ENCODE measurements at regions not wholly inside any gene's neighbourhood (a gene's known extent, or its start where the extent isn't known, plus 50 kb on each side); places are given as distances from the start of the nearest gene placed in this dataset.

- DNase-seq (ENCODE audit: low read depth in 4 of 4, low spot score in 1 of 4) = no peak
Observed at GRCh38 chr1:38578271-38578951, 281.2 kb downstream of the RRAGC start.

GRCh38 chr1:38577937-38578270 is 281.7 kb downstream of the RRAGC start:
- no peak for DNase-seq (ENCODE audit: low read depth in 4 of 4, low spot score in 1 of 4)

GRCh38 chr1:38577385-38577784 is 282.2 kb downstream of the RRAGC start:
- DNase-seq (ENCODE audit: low read depth in 4 of 4, low spot score in 1 of 4) = no peak

GRCh38 chr1:38576241-38576640 is 283.3 kb downstream of the RRAGC start:
- no peak for DNase-seq (ENCODE audit: low read depth in 4 of 4, low spot score in 1 of 4)

GRCh38 chr1:38571726-38572125 is 287.8 kb downstream of the RRAGC start:
- no peak for DNase-seq (ENCODE audit: low read depth in 4 of 4, low spot score in 1 of 4)

- DNase-seq (ENCODE audit: low read depth in 4 of 4, low spot score in 1 of 4) = no peak
Observed at GRCh38 chr1:38570657-38570975, 289.0 kb downstream of the RRAGC start.

GRCh38 chr1:38569932-38570656 is 289.5 kb downstream of the RRAGC start:
- DNase-seq (ENCODE audit: low read depth in 4 of 4, low spot score in 1 of 4) = no peak

- no peak for DNase-seq (ENCODE audit: low read depth in 4 of 4, low spot score in 1 of 4)
Observed at GRCh38 chr1:38568061-38568857, 291.3 kb downstream of the RRAGC start.

- no peak for DNase-seq (ENCODE audit: low read depth in 4 of 4, low spot score in 1 of 4)
Observed at GRCh38 chr1:38567401-38567800, 292.2 kb downstream of the RRAGC start.

GRCh38 chr1:38565020-38565491 is 294.5 kb downstream of the RRAGC start:
- no peak for DNase-seq (ENCODE audit: low read depth in 4 of 4, low spot score in 1 of 4)

- no peak for DNase-seq (ENCODE audit: low read depth in 4 of 4, low spot score in 1 of 4)
Observed at GRCh38 chr1:38563942-38564735, 295.4 kb downstream of the RRAGC start.

- no peak for DNase-seq (ENCODE audit: low read depth in 4 of 4, low spot score in 1 of 4)
Observed at GRCh38 chr1:38561725-38562124, 297.8 kb downstream of the RRAGC start.

- DNase-seq (ENCODE audit: low read depth in 4 of 4, low spot score in 1 of 4) = no peak
Observed at GRCh38 chr1:38561110-38561509, 298.5 kb downstream of the RRAGC start.

- DNase-seq (ENCODE audit: low read depth in 4 of 4, low spot score in 1 of 4) = no peak
Observed at GRCh38 chr1:38560457-38560856, 299.1 kb downstream of the RRAGC start.

GRCh38 chr1:38559446-38560165 is 300.0 kb downstream of the RRAGC start:
- peak; percentile 28 to 71 (median 44) for DNase-seq (ENCODE audit: low read depth in 4 of 4, low spot score in 1 of 4)

- DNase-seq (ENCODE audit: low read depth in 4 of 4, low spot score in 1 of 4) = no peak
Observed at GRCh38 chr1:38558500-38559445, 300.8 kb downstream of the RRAGC start.

- DNase-seq (ENCODE audit: low read depth in 4 of 4, low spot score in 1 of 4) = no peak
Observed at GRCh38 chr1:38558055-38558454, 301.5 kb downstream of the RRAGC start.

GRCh38 chr1:38555594-38555993 is 304.0 kb downstream of the RRAGC start:
- DNase-seq (ENCODE audit: low read depth in 4 of 4, low spot score in 1 of 4) = no peak

- DNase-seq (ENCODE audit: low read depth in 4 of 4, low spot score in 1 of 4) = no peak
Observed at GRCh38 chr1:38555130-38555529, 304.4 kb downstream of the RRAGC start.

All from stimulated activated CD4-positive, alpha-beta T cell treated with anti-CD3 and anti-CD28 coated beads, Interleukin-1b, Interleukin-23, amount 100 ng/mL, for 24 hours (primary cell).